ENCODE measurements at regions not wholly inside any gene's neighbourhood (a gene's known extent, or its start where the extent isn't known, plus 50 kb on each side); places are given as distances from the start of the nearest gene placed in this dataset.

DNA sequence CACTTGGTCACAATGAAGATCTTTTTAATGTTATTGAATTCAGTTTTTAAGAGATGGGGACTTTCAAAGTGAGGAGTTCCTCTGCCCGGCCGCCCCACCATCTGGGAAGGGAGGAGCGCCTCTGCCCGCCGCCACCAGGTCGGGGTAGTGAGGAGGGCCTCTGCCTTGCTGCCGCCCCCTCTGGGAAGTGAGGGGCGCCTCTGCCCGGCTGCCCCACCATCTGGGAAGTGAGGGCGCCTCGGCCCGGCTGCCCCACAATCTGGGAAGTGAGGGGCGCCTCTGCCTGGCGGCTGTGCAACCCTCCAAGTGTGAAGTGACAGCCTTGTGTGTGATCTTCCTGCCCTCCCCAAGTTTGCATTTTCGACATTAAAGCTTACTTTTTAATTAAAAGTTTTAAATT is 899.3 kb downstream of the TRIB2 start:
- DNase-seq (ENCODE audit: low read depth) = no peak
- H3K4me3 ChIP-seq (ENCODE audit: low read depth, low read length) = no peak overlapping the region
- TF ChIP-seq, protein P1, sequence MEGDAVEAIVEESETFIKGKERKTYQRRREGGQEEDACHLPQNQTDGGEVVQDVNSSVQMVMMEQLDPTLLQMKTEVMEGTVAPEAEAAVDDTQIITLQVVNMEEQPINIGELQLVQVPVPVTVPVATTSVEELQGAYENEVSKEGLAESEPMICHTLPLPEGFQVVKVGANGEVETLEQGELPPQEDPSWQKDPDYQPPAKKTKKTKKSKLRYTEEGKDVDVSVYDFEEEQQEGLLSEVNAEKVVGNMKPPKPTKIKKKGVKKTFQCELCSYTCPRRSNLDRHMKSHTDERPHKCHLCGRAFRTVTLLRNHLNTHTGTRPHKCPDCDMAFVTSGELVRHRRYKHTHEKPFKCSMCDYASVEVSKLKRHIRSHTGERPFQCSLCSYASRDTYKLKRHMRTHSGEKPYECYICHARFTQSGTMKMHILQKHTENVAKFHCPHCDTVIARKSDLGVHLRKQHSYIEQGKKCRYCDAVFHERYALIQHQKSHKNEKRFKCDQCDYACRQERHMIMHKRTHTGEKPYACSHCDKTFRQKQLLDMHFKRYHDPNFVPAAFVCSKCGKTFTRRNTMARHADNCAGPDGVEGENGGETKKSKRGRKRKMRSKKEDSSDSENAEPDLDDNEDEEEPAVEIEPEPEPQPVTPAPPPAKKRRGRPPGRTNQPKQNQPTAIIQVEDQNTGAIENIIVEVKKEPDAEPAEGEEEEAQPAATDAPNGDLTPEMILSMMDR (IDR thresholded peaks at IDR 0.05; ENCODE audit: insufficient read depth, low read depth, low read length, missing control alignments) = no peak

DNA sequence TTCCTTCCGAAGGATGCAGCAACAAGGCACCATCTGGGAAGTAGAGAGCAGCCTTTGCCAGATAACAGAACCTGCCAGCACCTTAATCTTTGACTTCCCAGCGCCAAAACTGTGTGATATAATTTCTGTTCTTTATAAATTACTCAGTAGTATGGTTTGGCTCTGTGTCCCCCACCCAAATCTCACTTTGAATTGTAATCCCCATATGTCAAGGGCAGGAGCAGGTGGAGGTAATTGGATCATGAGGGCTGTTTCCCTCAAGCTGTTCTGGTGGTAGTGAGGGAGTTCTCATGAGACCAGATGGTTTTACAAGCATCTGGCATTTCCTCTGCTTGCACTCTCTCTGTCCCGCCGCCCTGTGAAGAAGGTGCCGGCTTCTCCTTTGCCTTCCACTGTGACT is 899.9 kb downstream of the TRIB2 start:
- DNase-seq (ENCODE audit: low read depth) = no peak
- H3K4me3 ChIP-seq (ENCODE audit: low read depth, low read length) = no peak overlapping the region
- TF ChIP-seq, protein P1 (IDR thresholded peaks at IDR 0.05; ENCODE audit: insufficient read depth, low read depth, low read length, missing control alignments) = no peak

DNA sequence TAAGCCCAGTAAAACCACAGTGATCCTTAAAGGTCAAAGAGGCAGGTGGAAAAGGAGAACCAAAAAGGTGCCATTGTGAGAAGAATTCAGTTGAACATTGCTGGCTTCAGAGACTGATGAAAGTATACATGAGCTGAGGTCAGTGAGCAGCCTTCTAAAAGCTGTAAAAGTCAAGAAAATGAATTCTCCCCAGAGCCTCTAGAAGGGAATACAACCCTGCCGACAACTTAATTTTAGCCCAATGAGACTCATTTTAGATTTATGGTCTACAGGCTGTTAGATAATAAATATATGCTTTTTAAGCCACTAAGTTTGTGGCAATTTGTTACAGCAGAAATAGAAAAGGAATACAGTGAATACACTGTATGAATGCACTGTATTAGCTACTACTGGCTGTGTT is 911.4 kb downstream of the TRIB2 start:
- DNase-seq (ENCODE audit: low read depth) = no peak
- TF ChIP-seq, protein P1 (IDR thresholded peaks at IDR 0.05; ENCODE audit: insufficient read depth, low read depth, low read length, missing control alignments) = no peak
- no peak overlapping the region for H3K4me3 ChIP-seq (ENCODE audit: low read depth, low read length)

DNA sequence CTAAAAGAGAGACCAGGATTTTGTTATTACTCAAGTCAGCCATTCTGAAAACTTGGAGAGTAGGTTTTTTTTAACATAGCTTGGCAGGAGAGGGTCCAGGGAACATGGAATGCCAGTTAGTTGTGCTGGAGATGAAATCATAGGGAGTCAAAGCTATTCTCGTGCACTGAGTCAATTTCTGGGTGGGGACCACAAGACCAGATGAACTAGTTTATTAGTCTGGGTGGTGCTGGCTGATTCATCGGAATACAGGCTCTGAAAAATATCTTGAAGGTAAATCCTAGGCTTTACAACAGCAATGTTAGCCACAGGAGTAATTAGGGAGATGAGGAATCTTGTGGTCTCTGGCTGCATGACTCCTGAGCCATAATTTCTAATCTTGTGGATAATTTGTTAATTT is 921.4 kb downstream of the TRIB2 start:
- H3K4me3 ChIP-seq (ENCODE audit: low read depth, low read length) = no peak overlapping the region
- TF ChIP-seq, protein P1 (IDR thresholded peaks at IDR 0.05; ENCODE audit: insufficient read depth, low read depth, low read length, missing control alignments) = no peak
- no peak for DNase-seq (ENCODE audit: low read depth)

DNA sequence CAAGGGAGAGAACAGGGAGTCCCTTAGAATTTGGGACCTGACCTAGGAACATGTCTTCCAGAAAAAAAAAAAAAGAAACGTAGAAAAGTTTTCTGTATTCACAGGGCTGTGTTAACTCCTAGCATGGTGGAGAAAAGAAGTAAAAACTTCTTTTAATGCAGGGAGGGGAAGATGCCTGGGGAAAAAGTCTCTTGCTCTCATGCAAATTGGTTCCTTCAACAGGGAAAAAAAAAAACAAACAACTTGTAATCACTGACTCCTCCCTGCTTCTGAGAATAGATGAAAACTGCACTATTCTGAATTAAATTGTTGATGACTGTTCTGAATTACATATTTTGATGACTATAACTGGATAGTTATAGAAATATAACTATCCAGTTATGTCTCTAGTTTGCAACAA is 933.2 kb downstream of the TRIB2 start:
- H3K4me3 ChIP-seq (ENCODE audit: low read depth, low read length) = no peak overlapping the region
- TF ChIP-seq, protein P1 (IDR thresholded peaks at IDR 0.05; ENCODE audit: insufficient read depth, low read depth, low read length, missing control alignments) = no peak
- no peak for DNase-seq (ENCODE audit: low read depth)

DNA sequence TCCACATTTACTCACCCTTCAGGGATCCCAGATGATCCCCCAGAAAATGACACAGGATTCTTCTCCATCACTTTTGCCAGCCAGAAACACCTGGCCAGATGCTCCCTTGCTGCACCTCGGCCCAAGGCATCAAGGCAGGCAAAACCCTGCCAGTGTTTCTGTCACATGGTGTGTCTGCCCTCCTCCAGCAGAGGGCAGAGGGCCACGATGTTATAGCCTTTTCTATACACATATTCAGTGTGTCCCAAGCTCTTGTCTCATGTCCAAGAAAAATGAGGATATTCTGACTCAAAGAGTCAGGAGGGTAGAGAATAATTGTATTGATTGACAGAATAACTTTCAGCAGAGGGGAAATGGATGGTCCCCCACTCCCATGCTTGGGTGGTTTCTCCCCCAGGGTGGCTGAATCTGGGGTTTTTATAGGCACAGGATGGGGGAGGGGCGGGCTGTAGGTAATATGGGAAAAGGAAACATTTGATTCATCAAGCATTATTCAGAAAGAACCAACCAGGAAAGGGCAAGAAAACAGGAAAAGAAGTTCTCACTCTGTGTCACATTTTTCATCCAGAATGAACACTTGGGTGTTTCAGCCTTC is 933.9 kb downstream of the TRIB2 start:
- DNase-seq (ENCODE audit: low read depth) = peak; percentile 28
- H3K4me3 ChIP-seq (ENCODE audit: low read depth, low read length) = no peak overlapping the region
- TF ChIP-seq, protein P1 (IDR thresholded peaks at IDR 0.05; ENCODE audit: insufficient read depth, low read depth, low read length, missing control alignments) = no peak

DNA sequence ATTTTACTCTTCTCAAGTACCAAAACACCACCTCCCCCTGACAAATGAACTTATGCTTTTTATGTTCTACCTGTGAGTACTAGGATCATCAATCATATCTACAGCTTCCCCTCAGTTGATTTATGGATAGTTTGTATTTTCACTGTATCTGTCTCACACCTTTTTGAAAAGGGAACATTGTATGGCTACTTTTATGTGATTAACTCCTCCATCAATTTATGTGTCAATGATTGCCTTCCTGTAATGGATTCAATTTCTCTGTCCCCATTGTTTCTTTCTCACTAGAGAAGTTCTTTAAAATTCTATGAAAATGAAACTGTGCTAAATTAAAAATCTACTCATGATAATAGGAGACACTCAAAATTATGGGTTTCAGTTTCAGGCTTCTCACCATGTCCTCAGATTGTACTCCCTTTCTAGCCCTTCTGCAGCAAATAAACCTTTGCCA is 935.0 kb downstream of the TRIB2 start:
- TF ChIP-seq, protein P1 (IDR thresholded peaks at IDR 0.05; ENCODE audit: insufficient read depth, low read depth, low read length, missing control alignments) = no peak
- no peak overlapping the region for H3K4me3 ChIP-seq (ENCODE audit: low read depth, low read length)
- peak; percentile 59 for DNase-seq (ENCODE audit: low read depth)
